Right lobe of liver (tissue), 6 donors: ENCODE measurements at regions not wholly inside any gene's neighbourhood (a gene's known extent, or its start where the extent isn't known, plus 50 kb on each side); places are given as distances from the start of the nearest gene placed in this dataset.
A peak's percentile ranks its signal among the peaks of the same experiment; 100 is the strongest.

ENCODE experiments used
- ATAC-seq, 4 donors: fragments of 200-7000 bp; cut with Tn5 transposase; one replicate each; pipeline ENCODE4 v1.9.1; 2020; ENCODE audit warnings: mild to moderate bottlenecking in 4 of 4, moderate library complexity in 4 of 4
- DNase-seq, 3 donors: peaks; one replicate each; pipeline ENCODE4 v3.0.0-alpha.2; 2020
- H3K27ac ChIP-seq, 3 donors: fragments of 200-600 bp; one replicate each; pipeline ENCODE4 v1.8.0; 2022
- H3K27me3 ChIP-seq, 2 donors: fragments of 200-600 bp; one replicate each; pipeline ENCODE4 v1.8.0; 2022
- H3K36me3 ChIP-seq, 4 donors: fragments of 200-600 bp; sonication (generic) in 1 of 4; one replicate each; pipeline versions ENCODE4 v1.5.1 to v1.8.0; 2017 to 2022; ENCODE audit warnings: control low read depth in 1 of 4
- H3K4me1 ChIP-seq, 4 donors: fragments of 200-600 bp; sonication (generic) in 1 of 4; one replicate each; pipeline versions ENCODE4 v1.5.1 to v1.8.0; 2017 to 2022; ENCODE audit warnings: control low read depth in 1 of 4
- H3K4me3 ChIP-seq, 3 donors: fragments of 200-600 bp; one replicate each; pipeline ENCODE4 v1.8.0; 2022
- H3K9me3 ChIP-seq, 4 donors: fragments of 200-600 bp; sonication (generic) in 1 of 4; one replicate each; pipeline versions ENCODE4 v1.5.1 to v1.8.0; 2017 to 2022; ENCODE audit warnings: control low read depth in 1 of 4
- POLR2A ChIP-seq: fragments of 450-650 bp; IDR thresholded peaks from one replicate; pipeline ENCODE4 v1.6.1; 2017; ENCODE audit warnings: antibody characterized with exemption, mild to moderate bottlenecking
- WGBS: methylation state at CpG from one replicate; pipeline ENCODE4 v1.1.6; 2018; ENCODE audit warnings: low coverage, low lambda C conversion rate; ENCODE audit not compliant: insufficient coverage; ENCODE audit errors: missing lambda C conversion rate; 5-methylcytosine and 5-hydroxymethylcytosine counted together
- intact Hi-C, 2 donors: fragments of 100-400 bp; cut with DNase I; formaldehyde crosslinking; loops; one replicate each; pipeline versions ENCODE4 v1.11.2 to v1.14.1; 2022
- TF ChIP-seq, protein P1 (sequence below), 4 donors: fragments of 200-600 bp in 3 of 4; fragments of 450-650 bp in 1 of 4; IDR thresholded peaks; one replicate each; pipeline versions ENCODE4 v1.5.1 to v1.8.0; 2016 to 2022; ENCODE audit warnings: antibody characterized with exemption in 4 of 4, mild to moderate bottlenecking in 2 of 4
- donor health status: DM: no; HTN: yes; CAD: no.
- donor health status: DM: no; HTN: no; CAD: no.
- donor health status: DM: no; HTN: no; CAD: no.
- donor health status: DM: no; HTN: yes; CAD: no.
- donor health status: DM: no; HTN: yes; CAD: no.

DNA sequence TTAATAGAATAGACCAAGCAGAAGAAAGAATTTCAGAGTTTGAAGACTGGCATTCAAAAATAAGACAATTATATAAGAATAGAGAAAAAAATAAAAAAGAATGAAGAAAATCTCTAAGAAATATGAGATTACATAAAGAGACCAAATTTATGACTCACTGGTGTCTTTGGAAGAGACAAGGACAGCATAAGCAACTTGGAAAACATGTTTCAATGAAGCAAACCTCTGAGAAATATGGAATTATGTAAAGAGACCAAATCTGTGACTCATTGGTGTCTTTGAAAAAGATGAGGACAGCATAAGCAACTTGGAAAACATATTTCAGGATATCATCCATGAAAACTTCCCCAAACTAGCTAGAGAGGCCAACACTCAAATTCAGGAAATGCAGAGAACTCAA, 60.4 kb upstream of the LYPLAL1 start:
- Histone ChIP-seq H3K9me3 (no peaks in the 10 kb centered on the region), H3K27me3 (no peaks in the 10 kb centered on the region), H3K27ac (no peak overlapping the region), H3K36me3 (no peaks in the 10 kb centered on the region), H3K4me1 (no peaks in the 10 kb centered on the region), H3K4me3 (no peak overlapping the region)
- ATAC-seq (no peak), DNase-seq (no peak)
- intact Hi-C loops: no loop called here
- no peak for TF ChIP-seq POLR2A
- TF ChIP-seq, protein P1, sequence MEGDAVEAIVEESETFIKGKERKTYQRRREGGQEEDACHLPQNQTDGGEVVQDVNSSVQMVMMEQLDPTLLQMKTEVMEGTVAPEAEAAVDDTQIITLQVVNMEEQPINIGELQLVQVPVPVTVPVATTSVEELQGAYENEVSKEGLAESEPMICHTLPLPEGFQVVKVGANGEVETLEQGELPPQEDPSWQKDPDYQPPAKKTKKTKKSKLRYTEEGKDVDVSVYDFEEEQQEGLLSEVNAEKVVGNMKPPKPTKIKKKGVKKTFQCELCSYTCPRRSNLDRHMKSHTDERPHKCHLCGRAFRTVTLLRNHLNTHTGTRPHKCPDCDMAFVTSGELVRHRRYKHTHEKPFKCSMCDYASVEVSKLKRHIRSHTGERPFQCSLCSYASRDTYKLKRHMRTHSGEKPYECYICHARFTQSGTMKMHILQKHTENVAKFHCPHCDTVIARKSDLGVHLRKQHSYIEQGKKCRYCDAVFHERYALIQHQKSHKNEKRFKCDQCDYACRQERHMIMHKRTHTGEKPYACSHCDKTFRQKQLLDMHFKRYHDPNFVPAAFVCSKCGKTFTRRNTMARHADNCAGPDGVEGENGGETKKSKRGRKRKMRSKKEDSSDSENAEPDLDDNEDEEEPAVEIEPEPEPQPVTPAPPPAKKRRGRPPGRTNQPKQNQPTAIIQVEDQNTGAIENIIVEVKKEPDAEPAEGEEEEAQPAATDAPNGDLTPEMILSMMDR (IDR thresholded peaks at IDR 0.05): no peak

DNA sequence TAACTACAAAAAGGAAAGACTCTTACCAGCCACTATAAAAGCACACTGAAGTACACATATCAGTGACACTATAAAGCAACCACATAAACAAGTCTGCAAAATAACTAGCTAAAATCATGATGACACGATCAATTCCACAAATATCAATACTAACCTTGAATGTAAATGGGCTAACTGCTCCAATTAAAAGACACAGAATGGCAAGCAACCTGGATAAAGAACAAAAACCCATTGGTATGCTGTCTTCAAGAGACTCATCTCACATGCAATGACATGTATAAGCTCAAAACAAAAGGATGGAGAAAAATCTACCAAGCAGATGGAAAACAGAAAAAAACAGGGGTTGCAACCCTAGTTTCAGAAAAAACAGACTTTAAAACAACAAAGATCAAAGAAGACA, 59.7 kb upstream of the LYPLAL1 start:
- H3K4me3 ChIP-seq: no peak overlapping the region

DNA sequence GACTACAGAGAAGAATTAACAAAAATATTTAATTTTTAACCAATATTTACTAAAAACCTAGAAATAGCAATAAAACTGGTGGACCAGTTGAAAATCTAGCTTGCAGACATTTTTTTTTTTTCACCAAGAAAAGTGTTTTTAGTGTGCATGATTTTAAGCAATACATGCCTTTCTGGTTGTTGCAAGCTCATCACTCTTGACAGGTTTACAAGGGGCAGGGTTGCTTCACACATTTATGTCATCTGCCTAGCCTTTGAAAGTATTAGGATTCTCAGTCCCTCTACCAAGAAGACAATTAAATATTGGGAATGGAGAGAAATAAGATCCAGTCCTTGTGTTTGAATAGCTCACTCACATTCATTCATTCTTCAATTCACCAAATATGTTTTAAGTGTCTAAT, 53.8 kb upstream of the LYPLAL1 start:
- intact Hi-C loops: no loop called here
- no peaks in the 10 kb centered on the region for H3K36me3 ChIP-seq
- ATAC-seq (no peak), DNase-seq (no peak)
- no peaks in the 10 kb centered on the region for H3K27me3 ChIP-seq
- H3K27ac ChIP-seq: no peak overlapping the region
- H3K9me3 ChIP-seq: no peaks in the 10 kb centered on the region
- TF ChIP-seq, protein P1 (IDR thresholded peaks at IDR 0.05): no peak
- TF ChIP-seq POLR2A: no peak
- no peak overlapping the region for H3K4me3 ChIP-seq
- H3K4me1 ChIP-seq: no peaks in the 10 kb centered on the region

More for the DNA sequence above, 59.7 kb upstream of the LYPLAL1 start:
- 64% methylated on average over 1 of the region's 1 CpG for WGBS
- Histone ChIP-seq H3K4me1 (no peaks in the 10 kb centered on the region), H3K27me3 (no peaks in the 10 kb centered on the region), H3K27ac (no peak overlapping the region), H3K9me3 (no peaks in the 10 kb centered on the region), H3K36me3 (no peaks in the 10 kb centered on the region)
- DNase-seq (no peak), ATAC-seq (no peak)
- TF ChIP-seq, protein P1 (IDR thresholded peaks at IDR 0.05): no peak
- TF ChIP-seq POLR2A: no peak
- intact Hi-C loops: no loop called here

DNA sequence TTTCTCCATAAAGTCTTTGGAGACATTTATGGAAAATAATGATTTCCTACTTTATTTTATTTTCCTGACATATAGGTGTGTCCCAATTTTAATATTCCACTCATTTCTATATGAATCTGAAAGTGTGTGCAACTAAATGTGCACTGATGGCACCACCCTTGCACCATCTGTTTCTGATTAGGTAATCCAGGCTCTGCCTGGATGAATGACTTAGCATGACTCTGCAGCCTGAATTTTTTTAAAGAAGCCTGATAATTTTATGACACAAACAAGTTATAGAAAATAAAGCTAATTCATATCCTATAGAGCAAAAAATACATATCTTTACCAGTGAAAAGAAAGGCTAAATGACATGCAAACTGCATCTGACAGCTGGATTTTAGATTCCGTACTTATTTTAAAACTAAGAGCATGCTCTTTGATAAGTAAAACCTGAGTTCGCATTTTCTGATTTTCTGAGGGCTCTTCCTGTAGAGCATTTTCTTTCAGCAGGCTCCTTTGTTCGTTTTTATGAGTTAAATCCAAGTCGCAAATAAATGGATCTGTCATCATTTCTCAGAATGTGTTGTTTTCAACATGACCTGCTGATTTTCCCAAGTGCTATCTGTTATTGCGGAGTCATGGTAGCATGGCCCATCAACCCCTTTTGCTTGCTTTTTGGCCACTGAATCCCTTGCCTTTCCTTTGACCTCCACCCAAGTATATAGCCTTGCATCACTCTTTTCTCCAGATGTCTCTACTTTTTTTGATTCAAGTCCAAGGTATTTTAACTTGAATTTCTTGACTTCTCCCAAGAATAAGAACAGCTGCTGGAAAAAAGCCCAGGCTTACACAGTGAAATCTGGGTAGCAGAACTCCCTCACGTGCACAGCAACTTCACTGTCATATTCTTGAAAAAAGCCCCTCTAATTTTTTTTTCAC, 52.8 kb upstream of the LYPLAL1 start:
- no peaks in the 10 kb centered on the region for H3K4me1 ChIP-seq
- H3K4me3 ChIP-seq: no peak overlapping the region
- no peak for DNase-seq
- no peak for TF ChIP-seq POLR2A
- TF ChIP-seq, protein P1 (IDR thresholded peaks at IDR 0.05): no peak
- peak in 1 of 4 donors; percentile 36 for ATAC-seq
- H3K9me3 ChIP-seq: no peaks in the 10 kb centered on the region
- H3K27me3 ChIP-seq: no peaks in the 10 kb centered on the region
- H3K27ac ChIP-seq: no peak overlapping the region
- H3K36me3 ChIP-seq: no peaks in the 10 kb centered on the region
- intact Hi-C loops: no loop called here
- WGBS: 64% methylated on average over 6 of the region's 6 CpGs
